ENCODE measurements at regions not wholly inside any gene's neighbourhood (a gene's known extent, or its start where the extent isn't known, plus 50 kb on each side); places are given as distances from the start of the nearest gene placed in this dataset.
"Not testable (repeated sequence)": the region's sequence is repeated elsewhere in the genome, so short reads cannot be mapped to it uniquely, and the experiment has no call there.

DNA sequence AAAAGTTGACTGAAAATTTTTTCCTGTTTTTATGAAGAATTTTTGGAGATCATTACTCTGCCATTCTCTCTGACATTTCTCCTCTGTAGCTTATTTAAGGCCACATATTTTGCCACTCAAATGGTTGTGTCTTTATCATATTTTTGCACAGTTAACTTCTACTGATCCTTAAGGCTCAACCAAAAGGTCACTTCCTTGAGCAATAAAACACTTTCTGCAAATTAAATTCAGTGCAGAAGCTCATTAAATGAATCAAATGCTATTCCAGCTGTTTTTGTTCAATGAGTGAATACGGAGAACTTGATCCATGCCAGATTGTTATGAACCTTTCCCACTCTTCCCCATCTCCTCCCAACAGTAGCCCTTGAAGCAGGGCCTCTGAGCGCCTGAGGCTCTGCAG is 93.8 kb upstream of the EPB41L4A start:
- TF ChIP-seq POLR2A (IDR thresholded peaks at IDR 0.05; ENCODE audit: low read depth, low read length) = no peak
- no peak for TF ChIP-seq TAF1 (IDR thresholded peaks at IDR 0.05; ENCODE audit: borderline replicate concordance, low read depth, low read length)
- no peak for TF ChIP-seq POLR2AphosphoS5 (IDR thresholded peaks at IDR 0.05; ENCODE audit: low read depth, low read length)
- DNase-seq (ENCODE audit: insufficient read length) (no peak), FAIRE-seq (no peak)

GRCh38 chr5:112514111-112514510 is 95.0 kb upstream of the EPB41L4A start:
- FAIRE-seq (no peak), DNase-seq (ENCODE audit: insufficient read length) (no peak)
- no peak for TF ChIP-seq POLR2A (IDR thresholded peaks at IDR 0.05; ENCODE audit: low read depth, low read length)
- no peak for TF ChIP-seq TAF1 (IDR thresholded peaks at IDR 0.05; ENCODE audit: borderline replicate concordance, low read depth, low read length)
- no peak for TF ChIP-seq POLR2AphosphoS5 (IDR thresholded peaks at IDR 0.05; ENCODE audit: low read depth, low read length)

- not testable (repeated sequence) for DNase-seq (ENCODE audit: insufficient read length)
- peak; percentile 64 for FAIRE-seq
Observed at GRCh38 chr5:112520474-112520873, 101.4 kb upstream of the EPB41L4A start.

DNA sequence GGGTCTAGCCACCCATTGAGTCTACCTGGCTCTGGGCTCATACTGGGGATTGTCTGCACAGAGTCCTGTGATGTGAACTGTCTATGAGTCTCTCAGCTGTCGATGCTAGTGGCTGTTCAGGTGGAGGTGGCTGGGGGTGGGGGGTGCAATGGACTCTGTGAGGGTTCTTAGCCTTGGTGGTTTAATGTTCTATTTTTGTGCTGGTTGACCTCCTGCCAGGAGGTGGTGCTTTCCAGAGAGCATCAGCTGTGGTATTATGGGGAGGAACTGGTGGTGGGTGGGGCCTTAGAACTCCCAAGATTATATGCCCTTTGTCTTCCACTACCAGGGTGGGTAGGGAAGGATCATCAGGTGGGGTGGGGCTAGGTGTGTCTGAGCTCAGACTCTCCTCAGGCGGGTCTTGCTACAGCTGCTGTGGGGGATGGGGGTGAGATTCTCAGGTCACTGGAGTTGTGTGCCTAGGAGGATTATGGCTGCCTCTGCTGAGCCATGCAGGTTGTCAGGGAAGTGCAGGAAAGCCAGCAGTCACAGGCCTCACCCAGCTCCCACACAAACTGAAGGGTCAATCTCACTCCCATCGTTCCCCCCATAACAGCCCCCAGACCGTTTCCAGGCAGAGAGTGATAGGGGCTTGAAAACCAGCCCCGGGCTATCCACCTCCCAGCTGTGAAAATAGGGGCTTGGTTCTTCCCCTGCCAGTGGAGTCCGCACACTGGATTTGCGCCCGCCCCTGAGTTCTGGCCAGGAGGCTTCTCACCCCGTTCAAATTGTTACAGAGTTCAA is 104.0 kb upstream of the EPB41L4A start:
- DNase-seq (ENCODE audit: insufficient read length) = not testable (repeated sequence)
- FAIRE-seq = peak; percentile 84

- not testable (repeated sequence) for DNase-seq (ENCODE audit: insufficient read length)
- FAIRE-seq = peak; percentile 82
Observed at GRCh38 chr5:112523674-112524263, 104.7 kb upstream of the EPB41L4A start.

GRCh38 chr5:112525217-112525616 is 106.1 kb upstream of the EPB41L4A start:
- DNase-seq (ENCODE audit: insufficient read length) (no peak), FAIRE-seq (peak; percentile 46)
- TF ChIP-seq POLR2A (IDR thresholded peaks at IDR 0.05; ENCODE audit: low read depth, low read length) (no peak), TAF1 (IDR thresholded peaks at IDR 0.05; ENCODE audit: borderline replicate concordance, low read depth, low read length) (no peak), POLR2AphosphoS5 (IDR thresholded peaks at IDR 0.05; ENCODE audit: low read depth, low read length) (no peak)

DNA sequence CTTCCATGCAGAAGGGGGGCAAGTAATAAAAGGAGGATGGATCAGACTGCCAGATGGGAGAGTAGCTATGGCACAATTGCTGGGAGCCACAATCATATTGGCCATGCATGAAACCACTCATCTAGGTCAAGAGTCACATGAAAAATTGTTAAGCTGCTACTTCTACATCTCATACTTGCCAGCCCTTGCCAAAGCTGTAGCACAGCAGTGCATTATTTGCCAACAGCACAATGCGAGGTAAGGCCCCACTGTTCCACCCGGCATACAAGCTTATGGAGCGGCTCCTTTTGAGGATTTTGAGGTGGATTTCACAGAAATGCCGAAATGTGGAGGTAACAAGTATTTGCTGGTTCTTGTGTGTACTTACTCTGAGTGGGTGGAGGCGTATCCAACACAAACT is 109.9 kb upstream of the EPB41L4A start:
- DNase-seq (ENCODE audit: insufficient read length) (no peak), FAIRE-seq (no peak)
- no peak for TF ChIP-seq POLR2A (IDR thresholded peaks at IDR 0.05; ENCODE audit: low read depth, low read length)
- no peak for TF ChIP-seq TAF1 (IDR thresholded peaks at IDR 0.05; ENCODE audit: borderline replicate concordance, low read depth, low read length)
- no peak for TF ChIP-seq POLR2AphosphoS5 (IDR thresholded peaks at IDR 0.05; ENCODE audit: low read depth, low read length)

DNA sequence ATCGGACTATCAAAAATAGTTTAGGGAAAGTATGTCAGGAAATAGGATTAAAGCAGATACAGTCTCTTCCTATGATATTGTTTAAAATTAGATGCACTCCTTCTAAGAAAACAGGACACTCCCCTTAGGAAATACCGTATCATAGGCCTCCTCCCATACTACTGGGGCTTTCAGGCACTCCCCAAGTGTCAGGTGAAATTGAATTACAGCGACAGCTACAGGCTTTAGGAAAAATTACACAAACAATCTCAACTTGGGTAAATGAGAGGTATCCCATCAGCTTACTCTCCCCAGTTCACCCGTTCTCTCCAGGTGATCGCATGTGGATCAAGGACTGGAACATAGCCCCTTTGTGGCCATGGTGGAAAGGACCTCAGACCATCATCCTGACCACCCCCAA is 110.4 kb upstream of the EPB41L4A start:
- FAIRE-seq = peak; percentile 56

GRCh38 chr5:112532654-112533360 is 113.7 kb upstream of the EPB41L4A start:
- TF ChIP-seq POLR2A (IDR thresholded peaks at IDR 0.05; ENCODE audit: low read depth, low read length) = no peak
- no peak for TF ChIP-seq POLR2AphosphoS5 (IDR thresholded peaks at IDR 0.05; ENCODE audit: low read depth, low read length)
- no peak for TF ChIP-seq TAF1 (IDR thresholded peaks at IDR 0.05; ENCODE audit: borderline replicate concordance, low read depth, low read length)
- DNase-seq (ENCODE audit: insufficient read length) = no peak

More for the DNA sequence above, 110.4 kb upstream of the EPB41L4A start:
- TF ChIP-seq POLR2AphosphoS5 (IDR thresholded peaks at IDR 0.05; ENCODE audit: low read depth, low read length) (no peak), TAF1 (IDR thresholded peaks at IDR 0.05; ENCODE audit: borderline replicate concordance, low read depth, low read length) (no peak), POLR2A (IDR thresholded peaks at IDR 0.05; ENCODE audit: low read depth, low read length) (no peak)
- DNase-seq (ENCODE audit: insufficient read length) = no peak

GRCh38 chr5:112533362-112533761 is 114.3 kb upstream of the EPB41L4A start:
- DNase-seq (ENCODE audit: insufficient read length) (no peak), FAIRE-seq (peak; percentile 42)
- no peak for TF ChIP-seq POLR2A (IDR thresholded peaks at IDR 0.05; ENCODE audit: low read depth, low read length)
- no peak for TF ChIP-seq POLR2AphosphoS5 (IDR thresholded peaks at IDR 0.05; ENCODE audit: low read depth, low read length)
- no peak for TF ChIP-seq TAF1 (IDR thresholded peaks at IDR 0.05; ENCODE audit: borderline replicate concordance, low read depth, low read length)

More at GRCh38 chr5:112532654-112533360, 113.7 kb upstream of the EPB41L4A start:
- FAIRE-seq = peak; percentile 64

- no peak for DNase-seq (ENCODE audit: insufficient read length)
- FAIRE-seq = no peak
Observed at GRCh38 chr5:112534067-112534583, 115.0 kb upstream of the EPB41L4A start.

More at GRCh38 chr5:112534067-112534583, 115.0 kb upstream of the EPB41L4A start:
- TF ChIP-seq TAF1 (IDR thresholded peaks at IDR 0.05; ENCODE audit: borderline replicate concordance, low read depth, low read length) (no peak), POLR2AphosphoS5 (IDR thresholded peaks at IDR 0.05; ENCODE audit: low read depth, low read length) (no peak), POLR2A (IDR thresholded peaks at IDR 0.05; ENCODE audit: low read depth, low read length) (no peak)
